ENCODE measurements at regions not wholly inside any gene's neighbourhood (a gene's known extent, or its start where the extent isn't known, plus 50 kb on each side); places are given as distances from the start of the nearest gene placed in this dataset.
"Not testable (repeated sequence)": the region's sequence is repeated elsewhere in the genome, so short reads cannot be mapped to it uniquely, and the experiment has no call there.

- no peaks in the 10 kb centered on the region for H3K9me3 ChIP-seq (ENCODE audit: control insufficient read depth in 2 of 2, insufficient read depth in 1 of 2, low read depth in 1 of 2, low read length in 1 of 2)
- no peaks in the 10 kb centered on the region for H3K27me3 ChIP-seq (ENCODE audit: control insufficient read depth in 1 of 2, insufficient read depth in 2 of 2, low read length in 2 of 2)
- H3K36me3 ChIP-seq (ENCODE audit: control insufficient read depth in 2 of 2, insufficient read depth in 2 of 2, low read length in 1 of 2), result no peaks in the 10 kb centered on the region
- H3K4me1 ChIP-seq (ENCODE audit: control insufficient read depth in 2 of 2, insufficient read depth in 2 of 2, low read length in 1 of 2), result no peaks in the 10 kb centered on the region
- no peak overlapping the region for H3K27ac ChIP-seq (ENCODE audit: low read depth in 2 of 2, low read length in 1 of 2)
- 88 to 91% methylated on average over 5 of the region's 5 CpGs for WGBS, 2 donors
- no peak overlapping the region for H3K4me3 ChIP-seq (ENCODE audit: low read depth in 1 of 2, low read length in 2 of 2)
Observed at GRCh38 chr10:109737626-109738025, 185.7 kb downstream of the XPNPEP1 start.

- WGBS, 2 donors, result 64 to 67% methylated on average over 4 of the region's 4 CpGs
- no peaks in the 10 kb centered on the region for H3K4me1 ChIP-seq (ENCODE audit: control insufficient read depth in 2 of 2, insufficient read depth in 2 of 2, low read length in 1 of 2)
- no peaks in the 10 kb centered on the region for H3K27me3 ChIP-seq (ENCODE audit: control insufficient read depth in 1 of 2, insufficient read depth in 2 of 2, low read length in 2 of 2)
- H3K9me3 ChIP-seq (ENCODE audit: control insufficient read depth in 2 of 2, insufficient read depth in 1 of 2, low read depth in 1 of 2, low read length in 1 of 2), result no peaks in the 10 kb centered on the region
- no peak overlapping the region for H3K27ac ChIP-seq (ENCODE audit: low read depth in 2 of 2, low read length in 1 of 2)
- H3K4me3 ChIP-seq (ENCODE audit: low read depth in 1 of 2, low read length in 2 of 2), result no peak overlapping the region
- no peaks in the 10 kb centered on the region for H3K36me3 ChIP-seq (ENCODE audit: control insufficient read depth in 2 of 2, insufficient read depth in 2 of 2, low read length in 1 of 2)
Observed at GRCh38 chr10:109737009-109737408, 186.3 kb downstream of the XPNPEP1 start.

- no peaks in the 10 kb centered on the region for H3K36me3 ChIP-seq (ENCODE audit: control insufficient read depth in 2 of 2, insufficient read depth in 2 of 2, low read length in 1 of 2)
- WGBS, 2 donors, result 56 to 59% methylated on average over 4 of the region's 4 CpGs
- no peak overlapping the region for H3K27ac ChIP-seq (ENCODE audit: low read depth in 2 of 2, low read length in 1 of 2)
- H3K27me3 ChIP-seq (ENCODE audit: control insufficient read depth in 1 of 2, insufficient read depth in 2 of 2, low read length in 2 of 2), result no peaks in the 10 kb centered on the region
- H3K9me3 ChIP-seq (ENCODE audit: control insufficient read depth in 2 of 2, insufficient read depth in 1 of 2, low read depth in 1 of 2, low read length in 1 of 2), result no peaks in the 10 kb centered on the region
- H3K4me1 ChIP-seq (ENCODE audit: control insufficient read depth in 2 of 2, insufficient read depth in 2 of 2, low read length in 1 of 2), result no peaks in the 10 kb centered on the region
- no peak overlapping the region for H3K4me3 ChIP-seq (ENCODE audit: low read depth in 1 of 2, low read length in 2 of 2)
Observed at GRCh38 chr10:109735776-109736175, 187.5 kb downstream of the XPNPEP1 start.

GRCh38 chr10:109732254-109732965 is 190.9 kb downstream of the XPNPEP1 start:
- WGBS, 2 donors, result 81 to 82% methylated on average over 3 of the region's 3 CpGs
- H3K27ac ChIP-seq (ENCODE audit: low read depth in 2 of 2, low read length in 1 of 2), result no peak overlapping the region
- H3K4me3 ChIP-seq (ENCODE audit: low read depth in 1 of 2, low read length in 2 of 2), result no peak overlapping the region
- no peaks in the 10 kb centered on the region for H3K4me1 ChIP-seq (ENCODE audit: control insufficient read depth in 2 of 2, insufficient read depth in 2 of 2, low read length in 1 of 2)
- no peaks in the 10 kb centered on the region for H3K9me3 ChIP-seq (ENCODE audit: control insufficient read depth in 2 of 2, insufficient read depth in 1 of 2, low read depth in 1 of 2, low read length in 1 of 2)
- H3K36me3 ChIP-seq (ENCODE audit: control insufficient read depth in 2 of 2, insufficient read depth in 2 of 2, low read length in 1 of 2), result no peaks in the 10 kb centered on the region
- no peaks in the 10 kb centered on the region for H3K27me3 ChIP-seq (ENCODE audit: control insufficient read depth in 1 of 2, insufficient read depth in 2 of 2, low read length in 2 of 2)

GRCh38 chr10:109729895-109730294 is 193.4 kb downstream of the XPNPEP1 start:
- not testable (repeated sequence) for H3K27ac ChIP-seq (ENCODE audit: low read depth in 2 of 2, low read length in 1 of 2); H3K4me3 ChIP-seq (ENCODE audit: low read depth in 1 of 2, low read length in 2 of 2); H3K36me3 ChIP-seq (ENCODE audit: control insufficient read depth in 2 of 2, insufficient read depth in 2 of 2, low read length in 1 of 2); H3K4me1 ChIP-seq (ENCODE audit: control insufficient read depth in 2 of 2, insufficient read depth in 2 of 2, low read length in 1 of 2); H3K27me3 ChIP-seq (ENCODE audit: control insufficient read depth in 1 of 2, insufficient read depth in 2 of 2, low read length in 2 of 2); H3K9me3 ChIP-seq (ENCODE audit: control insufficient read depth in 2 of 2, insufficient read depth in 1 of 2, low read depth in 1 of 2, low read length in 1 of 2)
- WGBS, 2 donors, result 73 to 81% methylated on average over 4 of the region's 4 CpGs

- Histone ChIP-seq H3K27me3 (ENCODE audit: control insufficient read depth in 1 of 2, insufficient read depth in 2 of 2, low read length in 2 of 2) (no peaks in the 10 kb centered on the region), H3K4me3 (ENCODE audit: low read depth in 1 of 2, low read length in 2 of 2) (no peak overlapping the region), H3K27ac (ENCODE audit: low read depth in 2 of 2, low read length in 1 of 2) (no peak overlapping the region), H3K4me1 (ENCODE audit: control insufficient read depth in 2 of 2, insufficient read depth in 2 of 2, low read length in 1 of 2) (no peaks in the 10 kb centered on the region), H3K9me3 (ENCODE audit: control insufficient read depth in 2 of 2, insufficient read depth in 1 of 2, low read depth in 1 of 2, low read length in 1 of 2) (peaks cover 0 to 3% of the 10 kb centered on the region in 2 donors), H3K36me3 (ENCODE audit: control insufficient read depth in 2 of 2, insufficient read depth in 2 of 2, low read length in 1 of 2) (no peaks in the 10 kb centered on the region)
- 10 to 13% methylated on average over 1 of the region's 1 CpG for WGBS, 2 donors
Observed at GRCh38 chr10:109727436-109727835, 195.9 kb downstream of the XPNPEP1 start.

- no peak overlapping the region for H3K4me3 ChIP-seq (ENCODE audit: low read depth in 1 of 2, low read length in 2 of 2)
- WGBS, 2 donors, result 25 to 27% methylated on average over 2 of the region's 2 CpGs
- H3K36me3 ChIP-seq (ENCODE audit: control insufficient read depth in 2 of 2, insufficient read depth in 2 of 2, low read length in 1 of 2), result no peaks in the 10 kb centered on the region
- H3K27ac ChIP-seq (ENCODE audit: low read depth in 2 of 2, low read length in 1 of 2), result no peak overlapping the region
- no peaks in the 10 kb centered on the region for H3K27me3 ChIP-seq (ENCODE audit: control insufficient read depth in 1 of 2, insufficient read depth in 2 of 2, low read length in 2 of 2)
- peaks cover 0 to 3% of the 10 kb centered on the region in 2 donors for H3K9me3 ChIP-seq (ENCODE audit: control insufficient read depth in 2 of 2, insufficient read depth in 1 of 2, low read depth in 1 of 2, low read length in 1 of 2)
- H3K4me1 ChIP-seq (ENCODE audit: control insufficient read depth in 2 of 2, insufficient read depth in 2 of 2, low read length in 1 of 2), result no peaks in the 10 kb centered on the region
Observed at GRCh38 chr10:109726473-109726872, 196.8 kb downstream of the XPNPEP1 start.

GRCh38 chr10:109723305-109723704 is 200.0 kb downstream of the XPNPEP1 start:
- Histone ChIP-seq H3K4me3 (ENCODE audit: low read depth in 1 of 2, low read length in 2 of 2) (no peak overlapping the region), H3K4me1 (ENCODE audit: control insufficient read depth in 2 of 2, insufficient read depth in 2 of 2, low read length in 1 of 2) (no peaks in the 10 kb centered on the region), H3K36me3 (ENCODE audit: control insufficient read depth in 2 of 2, insufficient read depth in 2 of 2, low read length in 1 of 2) (no peaks in the 10 kb centered on the region), H3K27ac (ENCODE audit: low read depth in 2 of 2, low read length in 1 of 2) (no peak overlapping the region), H3K9me3 (ENCODE audit: control insufficient read depth in 2 of 2, insufficient read depth in 1 of 2, low read depth in 1 of 2, low read length in 1 of 2) (peaks cover 0 to 3% of the 10 kb centered on the region in 2 donors), H3K27me3 (ENCODE audit: control insufficient read depth in 1 of 2, insufficient read depth in 2 of 2, low read length in 2 of 2) (no peaks in the 10 kb centered on the region)
- WGBS, 2 donors, result 48 to 50% methylated on average over 3 of the region's 3 CpGs

GRCh38 chr10:109721453-109722064 is 201.8 kb downstream of the XPNPEP1 start:
- H3K4me3 ChIP-seq (ENCODE audit: low read depth in 1 of 2, low read length in 2 of 2), result no peak overlapping the region
- 94% methylated on average over 3 of the region's 3 CpGs for WGBS, 2 donors
- H3K36me3 ChIP-seq (ENCODE audit: control insufficient read depth in 2 of 2, insufficient read depth in 2 of 2, low read length in 1 of 2), result no peaks in the 10 kb centered on the region
- no peak overlapping the region for H3K27ac ChIP-seq (ENCODE audit: low read depth in 2 of 2, low read length in 1 of 2)
- H3K4me1 ChIP-seq (ENCODE audit: control insufficient read depth in 2 of 2, insufficient read depth in 2 of 2, low read length in 1 of 2), result no peaks in the 10 kb centered on the region
- H3K27me3 ChIP-seq (ENCODE audit: control insufficient read depth in 1 of 2, insufficient read depth in 2 of 2, low read length in 2 of 2), result peaks cover 0 to 2% of the 10 kb centered on the region in 2 donors
- H3K9me3 ChIP-seq (ENCODE audit: control insufficient read depth in 2 of 2, insufficient read depth in 1 of 2, low read depth in 1 of 2, low read length in 1 of 2), result peaks cover 0 to 3% of the 10 kb centered on the region in 2 donors

GRCh38 chr10:109706026-109706560 is 217.2 kb downstream of the XPNPEP1 start:
- no peak overlapping the region for H3K27ac ChIP-seq (ENCODE audit: low read depth in 2 of 2, low read length in 1 of 2)
- H3K27me3 ChIP-seq (ENCODE audit: control insufficient read depth in 1 of 2, insufficient read depth in 2 of 2, low read length in 2 of 2), result no peaks in the 10 kb centered on the region
- H3K36me3 ChIP-seq (ENCODE audit: control insufficient read depth in 2 of 2, insufficient read depth in 2 of 2, low read length in 1 of 2), result no peaks in the 10 kb centered on the region
- H3K4me1 ChIP-seq (ENCODE audit: control insufficient read depth in 2 of 2, insufficient read depth in 2 of 2, low read length in 1 of 2), result no peaks in the 10 kb centered on the region
- whole genome bisulfite sequencing, 2 donors, result 45 to 49% methylated on average over 1 of the region's 1 CpG
- H3K4me3 ChIP-seq (ENCODE audit: low read depth in 1 of 2, low read length in 2 of 2), result no peak overlapping the region
- no peaks in the 10 kb centered on the region for H3K9me3 ChIP-seq (ENCODE audit: control insufficient read depth in 2 of 2, insufficient read depth in 1 of 2, low read depth in 1 of 2, low read length in 1 of 2)
